Choroid plexus epithelial cell (primary cell): ENCODE measurements at regions not wholly inside any gene's neighbourhood (a gene's known extent, or its start where the extent isn't known, plus 50 kb on each side); places are given as distances from the start of the nearest gene placed in this dataset.

Experiments
- DNase-seq: peaks from one replicate; pipeline ENCODE4 v3.0.0-alpha.2; 2010; ENCODE audit warnings: low read depth
- H3K4me3 ChIP-seq: 2 replicates; pipeline ENCODE4 v1.5.1; 2011; ENCODE audit warnings: low read depth, mild to moderate bottlenecking, control low read depth, low read length, moderate library complexity
- TF ChIP-seq, protein P1 (sequence below): conservative IDR thresholded peaks from 2 replicates; pipeline ENCODE4 v1.5.1; 2011; ENCODE audit warnings: low read depth, mild to moderate bottlenecking, control low read depth, inconsistent platforms, low read length, moderate library complexity

DNA sequence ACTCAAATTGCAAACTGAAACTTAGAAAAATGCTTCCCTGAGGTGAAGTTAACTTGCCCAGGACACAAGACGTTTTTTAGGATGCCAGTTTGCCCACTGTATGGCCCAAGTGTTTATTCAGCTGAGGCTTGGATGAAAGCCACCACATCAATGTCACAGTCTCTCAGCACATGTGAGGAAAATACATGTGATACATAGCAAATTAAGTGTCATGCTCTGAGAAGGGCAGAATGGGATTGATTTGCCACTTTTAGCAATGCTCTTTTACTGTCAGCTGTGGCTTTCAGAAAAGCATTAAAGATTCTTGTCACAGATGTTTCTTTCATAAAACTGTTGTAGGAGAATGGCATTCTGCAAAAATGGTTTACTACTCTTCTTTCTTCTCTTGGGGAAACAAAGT, 165.5 kb downstream of the ZIC1 start:
- no peak for DNase-seq
- no peak overlapping the region for H3K4me3 ChIP-seq
- TF ChIP-seq, protein P1, sequence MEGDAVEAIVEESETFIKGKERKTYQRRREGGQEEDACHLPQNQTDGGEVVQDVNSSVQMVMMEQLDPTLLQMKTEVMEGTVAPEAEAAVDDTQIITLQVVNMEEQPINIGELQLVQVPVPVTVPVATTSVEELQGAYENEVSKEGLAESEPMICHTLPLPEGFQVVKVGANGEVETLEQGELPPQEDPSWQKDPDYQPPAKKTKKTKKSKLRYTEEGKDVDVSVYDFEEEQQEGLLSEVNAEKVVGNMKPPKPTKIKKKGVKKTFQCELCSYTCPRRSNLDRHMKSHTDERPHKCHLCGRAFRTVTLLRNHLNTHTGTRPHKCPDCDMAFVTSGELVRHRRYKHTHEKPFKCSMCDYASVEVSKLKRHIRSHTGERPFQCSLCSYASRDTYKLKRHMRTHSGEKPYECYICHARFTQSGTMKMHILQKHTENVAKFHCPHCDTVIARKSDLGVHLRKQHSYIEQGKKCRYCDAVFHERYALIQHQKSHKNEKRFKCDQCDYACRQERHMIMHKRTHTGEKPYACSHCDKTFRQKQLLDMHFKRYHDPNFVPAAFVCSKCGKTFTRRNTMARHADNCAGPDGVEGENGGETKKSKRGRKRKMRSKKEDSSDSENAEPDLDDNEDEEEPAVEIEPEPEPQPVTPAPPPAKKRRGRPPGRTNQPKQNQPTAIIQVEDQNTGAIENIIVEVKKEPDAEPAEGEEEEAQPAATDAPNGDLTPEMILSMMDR = no peak

DNA sequence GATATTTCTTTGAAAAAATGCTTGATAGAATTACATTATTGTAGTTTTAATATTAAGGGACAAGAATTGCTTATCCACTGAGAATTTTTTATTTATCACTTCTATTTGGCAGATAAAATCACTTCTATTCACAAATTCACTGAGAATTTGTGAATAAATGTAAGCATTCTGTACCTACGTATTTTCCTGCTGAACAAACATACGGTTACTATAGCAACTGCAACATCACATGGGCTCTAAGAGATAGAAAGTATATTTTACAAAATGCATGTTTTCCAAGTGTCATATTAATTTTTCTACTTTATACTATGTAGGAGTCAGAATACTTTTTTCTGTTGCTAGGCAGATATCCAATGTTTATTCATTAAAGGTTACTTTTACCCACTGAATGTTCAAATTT, 166.2 kb downstream of the ZIC1 start:
- H3K4me3 ChIP-seq = no peak overlapping the region
- DNase-seq = no peak
- TF ChIP-seq, protein P1 = no peak

DNA sequence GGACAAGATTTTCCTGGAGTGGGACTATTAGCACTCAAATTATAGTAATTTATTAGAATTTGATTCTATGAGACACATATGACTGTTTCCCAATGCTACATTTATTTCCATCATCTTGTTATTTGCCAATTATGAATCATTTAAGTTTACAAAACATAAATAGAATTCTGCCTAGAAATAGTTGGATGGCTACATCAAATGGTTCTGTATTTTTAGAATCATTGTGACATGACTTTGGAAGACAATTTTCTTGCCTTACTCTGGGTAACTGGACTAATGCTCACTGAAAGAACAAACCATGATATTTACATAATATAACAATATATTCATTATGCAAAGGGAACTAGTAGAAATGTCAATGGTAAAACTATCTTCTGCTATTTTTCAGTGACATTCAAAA, 173.5 kb downstream of the ZIC1 start:
- no peak overlapping the region for H3K4me3 ChIP-seq
- no peak for DNase-seq
- TF ChIP-seq, protein P1 = no peak

DNA sequence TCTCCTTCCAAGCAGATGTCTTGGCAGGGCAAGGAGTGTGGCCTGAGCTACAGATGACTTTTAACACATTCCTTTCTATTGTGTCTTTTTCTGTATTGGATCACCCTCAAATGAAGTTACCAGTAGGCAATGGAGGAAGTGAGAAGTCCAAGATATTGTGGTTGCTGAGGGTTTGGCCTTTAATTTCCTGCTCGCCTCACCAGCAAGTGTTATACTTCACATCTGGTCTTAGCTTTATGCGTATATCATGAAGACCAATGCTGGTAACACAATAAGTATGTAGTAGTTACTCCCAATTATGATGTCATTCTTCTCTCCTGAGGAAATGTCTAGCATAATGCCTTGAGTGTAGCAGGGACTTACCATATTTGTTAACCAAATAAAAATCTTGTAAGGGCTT, 179.9 kb downstream of the ZIC1 start:
- TF ChIP-seq, protein P1 = no peak
- no peak for DNase-seq

DNA sequence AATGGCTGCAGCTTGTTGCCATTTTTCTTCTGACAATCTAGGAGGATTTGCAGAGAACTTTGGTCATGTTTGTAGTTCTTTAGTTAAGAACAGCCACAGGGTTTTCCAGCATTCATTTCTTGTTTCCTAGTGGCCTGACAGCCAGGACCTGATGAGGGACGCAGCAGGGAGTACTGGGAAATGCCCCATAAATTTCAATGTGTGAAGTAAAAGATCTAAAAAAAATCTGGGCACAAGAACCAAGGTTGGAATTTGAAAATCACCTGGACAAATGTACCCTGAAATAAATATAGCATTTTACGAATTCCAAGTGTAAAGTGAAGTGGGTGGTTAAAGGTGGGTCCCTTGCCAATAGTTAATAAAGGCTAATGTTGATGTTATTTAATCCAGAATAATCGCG, 195.0 kb downstream of the ZIC1 start:
- DNase-seq = no peak
- H3K4me3 ChIP-seq = no peak overlapping the region
- TF ChIP-seq, protein P1 = no peak

More for the DNA sequence above, 179.9 kb downstream of the ZIC1 start:
- no peak overlapping the region for H3K4me3 ChIP-seq

DNA sequence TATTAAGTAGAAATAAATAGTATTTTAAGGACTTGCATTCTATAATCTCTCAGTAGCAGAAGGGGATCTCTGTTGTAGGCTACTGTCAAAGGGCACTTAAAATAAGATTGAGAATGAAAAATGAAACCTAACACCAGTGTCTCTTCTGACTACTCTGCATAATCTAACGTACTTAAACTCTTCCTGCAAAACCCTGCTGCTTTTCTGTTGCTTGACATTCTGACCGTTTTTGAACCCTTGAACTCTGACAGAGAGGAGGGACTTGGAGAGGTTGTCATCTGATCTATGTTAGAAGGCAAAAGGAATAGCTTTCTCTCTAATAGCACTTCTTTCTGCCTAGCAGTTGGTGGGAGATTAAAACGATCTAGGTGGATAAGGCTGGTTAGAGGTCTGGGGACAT, 204.6 kb downstream of the ZIC1 start:
- TF ChIP-seq, protein P1 = no peak
- DNase-seq = peak; percentile 87
- peak overlapping the region; percentile 6 for H3K4me3 ChIP-seq

DNA sequence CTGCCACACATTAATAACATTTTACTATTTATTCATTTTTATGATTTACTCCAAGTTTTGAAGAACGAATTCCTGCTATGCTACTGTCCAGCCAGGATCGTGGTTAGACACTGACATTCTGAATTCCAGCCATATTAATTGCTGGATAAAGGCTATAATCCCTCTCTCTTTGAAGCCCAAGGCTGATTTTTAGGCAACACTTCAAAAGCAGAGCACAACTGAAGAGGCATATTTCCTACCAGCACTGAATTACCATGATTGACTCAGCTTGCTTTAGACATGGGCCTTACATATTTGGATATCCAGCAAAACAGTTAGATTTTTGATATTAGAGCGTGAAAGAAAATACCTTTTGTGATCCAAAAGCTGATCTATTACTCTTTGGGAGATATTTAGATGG, 205.0 kb downstream of the ZIC1 start:
- TF ChIP-seq, protein P1 = no peak
- DNase-seq = peak; percentile 47
- no peak overlapping the region for H3K4me3 ChIP-seq
